Hematopoietic multipotent progenitor cell treated with erythropoietin and hydrocortisone succinate and interleukin-3 and kit ligand, for 17 days (in vitro differentiated cells): ENCODE measurements at regions not wholly inside any gene's neighbourhood (a gene's known extent, or its start where the extent isn't known, plus 50 kb on each side); places are given as distances from the start of the nearest gene placed in this dataset.

Experiments
- DNase-seq: peaks from one replicate; pipeline ENCODE4 v3.0.0-alpha.2; 2015; ENCODE audit warnings: low spot score

GRCh38 chr2:122236152-122236874, 480.9 kb downstream of the TSN start:
- no peak for DNase-seq

GRCh38 chr2:122236925-122237324, 481.5 kb downstream of the TSN start:
- no peak for DNase-seq

- DNase-seq, result no peak
Measured at GRCh38 chr2:122237450-122237849, 482.0 kb downstream of the TSN start.

GRCh38 chr2:122238006-122238559, 482.6 kb downstream of the TSN start:
- no peak for DNase-seq

- no peak for DNase-seq
Measured at GRCh38 chr2:122239440-122239839, 484.0 kb downstream of the TSN start.

GRCh38 chr2:122244598-122245229, 489.3 kb downstream of the TSN start:
- no peak for DNase-seq

GRCh38 chr2:122249673-122250072, 494.2 kb downstream of the TSN start:
- no peak for DNase-seq

GRCh38 chr2:122251158-122251557, 495.7 kb downstream of the TSN start:
- DNase-seq, result no peak

GRCh38 chr2:122251566-122251965, 496.1 kb downstream of the TSN start:
- no peak for DNase-seq

GRCh38 chr2:122255924-122256323, 500.5 kb downstream of the TSN start:
- DNase-seq, result no peak

- DNase-seq, result no peak
Measured at GRCh38 chr2:122261911-122262310, 506.5 kb downstream of the TSN start.

- no peak for DNase-seq
Measured at GRCh38 chr2:122263746-122264145, 508.3 kb downstream of the TSN start.

GRCh38 chr2:122266636-122267035, 511.2 kb downstream of the TSN start:
- no peak for DNase-seq

- DNase-seq, result no peak
Measured at GRCh38 chr2:122267947-122268346, 512.5 kb downstream of the TSN start.

- DNase-seq, result no peak
Measured at GRCh38 chr2:122273785-122274419, 518.5 kb downstream of the TSN start.

- no peak for DNase-seq
Measured at GRCh38 chr2:122277956-122278355, 522.5 kb downstream of the TSN start.

GRCh38 chr2:122300758-122301157, 545.3 kb downstream of the TSN start:
- DNase-seq, result no peak

GRCh38 chr2:122307763-122308162, 552.3 kb downstream of the TSN start:
- DNase-seq, result no peak

GRCh38 chr2:122315306-122315705, 559.9 kb downstream of the TSN start:
- DNase-seq, result no peak

GRCh38 chr2:122319539-122320132, 564.2 kb downstream of the TSN start:
- DNase-seq, result no peak

GRCh38 chr2:122322815-122323214, 567.4 kb downstream of the TSN start:
- no peak for DNase-seq

- no peak for DNase-seq
Measured at GRCh38 chr2:122323927-122324326, 568.5 kb downstream of the TSN start.

GRCh38 chr2:122326471-122326870, 571.0 kb downstream of the TSN start:
- no peak for DNase-seq
